Stimulated activated naive CD8-positive, alpha-beta T cell treated with anti-CD3 and anti-CD28 coated beads, Interleukin-15, amount 100 ng/mL, for 72 hours (primary cell): ENCODE measurements at regions not wholly inside any gene's neighbourhood (a gene's known extent, or its start where the extent isn't known, plus 50 kb on each side); places are given as distances from the start of the nearest gene placed in this dataset.

Experiments used
- ATAC-seq: fragments of 150-1000 bp; cut with Tn5 transposase; 2 replicates; pipeline ENCODE4 v1.10.0; 2021; ENCODE audit warnings: mild to moderate bottlenecking, moderate library complexity
- DNase-seq, 2 donors: peaks; one replicate each; pipeline ENCODE4 v3.0.0; 2021 to 2022
- H3K27ac Mint-ChIP-seq, 2 donors: one replicate each; pipeline ENCODE4 v1.8.0; 2022; ENCODE audit warnings: mild to moderate bottlenecking in 2 of 2, mixed read lengths in 2 of 2, moderate library complexity in 2 of 2
- H3K27me3 Mint-ChIP-seq: one replicate; pipeline ENCODE4 v1.8.0; 2022; ENCODE audit warnings: mixed read lengths
- H3K4me1 Mint-ChIP-seq: one replicate; pipeline ENCODE4 v1.8.0; 2022; ENCODE audit warnings: mild to moderate bottlenecking, mixed read lengths
- H3K4me3 Mint-ChIP-seq, 2 donors: one replicate each; pipeline ENCODE4 v1.8.0; 2022; ENCODE audit warnings: mild to moderate bottlenecking in 2 of 2, mixed read lengths in 2 of 2, moderate library complexity in 1 of 2
- H3K9me3 Mint-ChIP-seq, 2 donors: one replicate each; pipeline ENCODE4 v1.8.0; 2022; ENCODE audit warnings: mixed read lengths in 2 of 2

DNA sequence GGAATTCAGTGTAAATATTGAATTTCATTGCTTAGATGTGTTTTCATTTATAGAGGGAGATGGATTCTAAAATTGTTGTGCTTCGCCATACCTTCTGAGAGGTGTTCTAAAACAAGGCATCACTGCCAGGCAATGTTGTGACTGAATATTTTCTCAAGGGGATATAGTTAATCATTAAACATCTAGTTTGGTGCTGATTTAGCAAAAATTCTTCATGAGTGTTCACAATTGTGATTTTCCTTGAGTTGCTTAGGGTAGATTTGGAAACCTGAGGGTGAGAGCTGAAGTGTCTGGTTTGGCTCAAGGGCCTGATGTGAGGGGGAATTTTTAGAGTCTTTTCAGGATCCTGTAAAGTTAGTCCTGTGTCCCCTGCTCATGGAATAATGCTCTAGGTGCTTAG is 104.5 kb downstream of the MAT2B start:
- no peaks in the 10 kb centered on the region for H3K9me3 Mint-ChIP-seq
- ATAC-seq (no peak), DNase-seq (no peak)
- H3K4me3 Mint-ChIP-seq, result no peak overlapping the region
- H3K27me3 Mint-ChIP-seq, result peaks cover 26% of the 10 kb centered on the region
- no peaks in the 10 kb centered on the region for H3K4me1 Mint-ChIP-seq
- no peak overlapping the region for H3K27ac Mint-ChIP-seq

DNA sequence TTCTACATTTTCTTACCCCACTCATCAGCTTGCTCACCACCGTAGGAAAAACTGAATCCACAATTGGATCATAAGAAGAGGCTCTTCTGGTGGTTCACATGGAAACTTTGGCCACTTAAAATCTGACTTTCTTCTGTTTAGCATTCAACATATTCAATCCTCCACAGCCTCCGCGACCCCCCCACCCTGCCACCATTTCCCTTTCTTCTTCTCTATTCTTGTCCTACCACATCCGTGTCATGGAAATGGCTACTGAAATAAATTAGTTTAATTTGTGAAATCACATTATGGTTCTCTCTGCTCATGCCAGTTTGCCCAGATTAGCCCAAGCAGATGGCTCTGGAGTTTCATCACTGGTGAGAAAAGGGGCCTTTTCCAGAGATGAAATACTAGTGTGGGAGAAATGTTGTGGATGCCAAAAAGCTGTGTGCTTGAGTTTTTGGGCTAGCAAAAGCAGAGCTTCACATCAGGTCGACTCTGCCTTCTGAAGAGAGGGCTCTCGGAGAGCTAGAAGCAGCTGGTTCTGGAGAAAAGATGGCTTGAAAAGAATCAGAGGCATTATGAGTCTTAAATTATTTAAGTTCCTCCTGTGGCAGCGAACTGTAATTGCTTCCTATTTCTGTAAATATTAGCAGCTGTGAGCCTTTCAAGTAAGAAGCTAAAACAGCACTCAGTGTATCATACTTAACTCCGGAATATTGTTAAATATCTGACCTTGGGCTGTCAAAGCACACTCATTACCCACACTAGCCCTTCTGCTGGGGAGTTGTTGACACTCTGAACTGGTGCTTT is 107.1 kb downstream of the MAT2B start:
- no peaks in the 10 kb centered on the region for H3K9me3 Mint-ChIP-seq
- no peaks in the 10 kb centered on the region for H3K4me1 Mint-ChIP-seq
- H3K27ac Mint-ChIP-seq, result no peak overlapping the region
- ATAC-seq, result no peak
- H3K4me3 Mint-ChIP-seq, result no peak overlapping the region
- no peak for DNase-seq
- peaks cover 8% of the 10 kb centered on the region for H3K27me3 Mint-ChIP-seq

- Mint-ChIP-seq H3K4me1 (no peaks in the 10 kb centered on the region), H3K9me3 (no peaks in the 10 kb centered on the region), H3K4me3 (no peak overlapping the region), H3K27me3 (peaks cover 8% of the 10 kb centered on the region), H3K27ac (no peak overlapping the region)
- ATAC-seq (no peak), DNase-seq (no peak)
Observed at GRCh38 chr5:163613150-163613442, 107.7 kb downstream of the MAT2B start.

GRCh38 chr5:163614787-163615186 is 109.4 kb downstream of the MAT2B start:
- no peaks in the 10 kb centered on the region for H3K4me1 Mint-ChIP-seq
- peaks cover 0 to 2% of the 10 kb centered on the region in 2 donors for H3K9me3 Mint-ChIP-seq
- H3K27me3 Mint-ChIP-seq, result peaks cover 5% of the 10 kb centered on the region
- H3K4me3 Mint-ChIP-seq, result no peak overlapping the region
- DNase-seq (no peak), ATAC-seq (no peak)
- H3K27ac Mint-ChIP-seq, result no peak overlapping the region

GRCh38 chr5:163619273-163619934 is 114.0 kb downstream of the MAT2B start:
- no peaks in the 10 kb centered on the region for H3K27me3 Mint-ChIP-seq
- H3K4me1 Mint-ChIP-seq, result no peaks in the 10 kb centered on the region
- no peak for DNase-seq
- H3K27ac Mint-ChIP-seq, result no peak overlapping the region
- no peak for ATAC-seq
- H3K9me3 Mint-ChIP-seq, result peaks cover 0 to 4% of the 10 kb centered on the region in 2 donors
- no peak overlapping the region for H3K4me3 Mint-ChIP-seq

DNA sequence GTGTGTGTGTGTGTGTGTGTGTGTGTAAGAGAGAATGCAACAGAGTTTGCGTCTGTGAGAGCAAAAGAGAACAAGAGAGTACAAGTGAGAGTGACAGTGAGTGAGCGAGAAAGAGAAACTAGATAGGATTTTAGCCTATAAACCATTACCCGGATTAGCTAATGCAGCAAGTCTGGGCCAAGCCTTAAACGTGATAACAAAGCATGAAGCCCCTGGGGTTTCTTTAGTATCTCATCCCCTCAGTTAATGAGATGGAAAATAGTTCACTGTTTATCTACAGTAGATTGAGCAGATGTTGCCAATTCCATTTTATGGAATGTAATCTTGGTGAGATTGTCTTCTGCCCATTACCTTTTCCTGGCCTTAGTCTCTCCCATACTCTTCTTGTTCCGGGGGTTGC is 114.5 kb downstream of the MAT2B start:
- H3K4me1 Mint-ChIP-seq, result no peaks in the 10 kb centered on the region
- ATAC-seq (no peak), DNase-seq (no peak)
- H3K27ac Mint-ChIP-seq, result no peak overlapping the region
- H3K27me3 Mint-ChIP-seq, result no peaks in the 10 kb centered on the region
- H3K9me3 Mint-ChIP-seq, result peaks cover 0 to 4% of the 10 kb centered on the region in 2 donors
- no peak overlapping the region for H3K4me3 Mint-ChIP-seq

DNA sequence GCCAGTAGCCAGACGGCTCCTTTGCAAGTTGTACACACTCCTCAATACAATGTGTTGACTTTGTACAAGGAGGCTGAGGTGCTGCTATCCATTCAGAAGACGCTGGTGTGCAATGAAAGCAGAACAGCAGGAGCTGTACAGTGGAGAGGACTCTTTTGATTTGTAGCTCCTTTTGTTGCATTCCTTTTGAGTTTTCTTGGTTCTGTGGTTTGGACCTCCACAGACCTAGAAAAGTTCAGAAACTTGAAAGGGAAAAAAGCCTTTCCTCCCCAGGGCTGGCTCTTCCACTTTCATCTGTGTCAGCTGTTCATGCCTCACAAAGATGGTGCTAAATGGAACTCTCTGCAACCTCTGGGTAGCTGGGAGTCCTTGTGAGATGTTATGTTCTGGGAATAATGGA is 117.4 kb downstream of the MAT2B start:
- Mint-ChIP-seq H3K9me3 (peaks cover 0 to 4% of the 10 kb centered on the region in 2 donors), H3K27me3 (no peaks in the 10 kb centered on the region), H3K27ac (no peak overlapping the region), H3K4me3 (no peak overlapping the region), H3K4me1 (no peaks in the 10 kb centered on the region)
- ATAC-seq, result no peak
- DNase-seq, result no peak

GRCh38 chr5:163623524-163623923 is 118.1 kb downstream of the MAT2B start:
- no peak for DNase-seq
- Mint-ChIP-seq H3K4me1 (no peaks in the 10 kb centered on the region), H3K27me3 (no peaks in the 10 kb centered on the region), H3K4me3 (no peak overlapping the region), H3K9me3 (peaks cover 0 to 4% of the 10 kb centered on the region in 2 donors), H3K27ac (no peak overlapping the region)
- ATAC-seq, result no peak

DNA sequence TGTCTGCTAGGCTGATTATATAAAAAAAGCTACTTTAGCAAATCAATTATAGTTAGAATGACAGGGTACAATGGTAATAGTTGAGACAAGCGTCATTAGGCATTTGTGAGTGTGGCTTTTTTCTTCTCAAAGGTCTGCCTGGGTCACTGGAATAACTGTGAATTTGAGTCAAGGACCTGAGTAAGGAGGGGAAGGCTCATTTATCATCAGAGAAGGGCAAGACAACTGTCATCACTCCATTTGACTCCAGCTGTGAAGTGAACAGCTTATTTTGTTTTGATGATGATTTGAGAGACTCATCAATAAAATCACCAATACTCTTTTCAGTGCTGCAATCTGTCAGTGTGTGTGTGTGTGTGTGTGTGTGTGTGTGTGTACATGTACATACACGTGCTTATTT is 118.6 kb downstream of the MAT2B start:
- DNase-seq (no peak), ATAC-seq (no peak)
- Mint-ChIP-seq H3K4me3 (no peak overlapping the region), H3K4me1 (no peaks in the 10 kb centered on the region), H3K9me3 (peaks cover 0 to 4% of the 10 kb centered on the region in 2 donors), H3K27me3 (no peaks in the 10 kb centered on the region), H3K27ac (no peak overlapping the region)

DNA sequence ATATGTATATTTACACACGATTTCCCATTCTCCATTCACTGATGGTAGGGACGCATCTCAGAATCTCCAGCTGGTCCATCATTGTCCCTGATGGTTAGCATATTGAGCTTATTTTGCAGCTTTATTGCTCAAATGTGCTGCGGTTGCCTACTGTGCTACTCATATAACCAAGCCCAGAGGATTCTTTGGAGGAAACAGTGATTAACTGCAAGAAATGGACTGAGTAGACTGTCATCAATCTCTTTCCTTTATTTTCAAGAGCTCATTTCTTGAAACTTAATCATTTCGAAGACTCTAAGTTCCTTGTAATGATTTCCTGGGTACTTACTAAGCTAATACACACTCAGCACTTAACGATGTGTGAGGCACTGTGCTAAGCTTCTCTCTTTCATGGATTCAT is 119.0 kb downstream of the MAT2B start:
- Mint-ChIP-seq H3K4me1 (no peaks in the 10 kb centered on the region), H3K27ac (no peak overlapping the region)

DNA sequence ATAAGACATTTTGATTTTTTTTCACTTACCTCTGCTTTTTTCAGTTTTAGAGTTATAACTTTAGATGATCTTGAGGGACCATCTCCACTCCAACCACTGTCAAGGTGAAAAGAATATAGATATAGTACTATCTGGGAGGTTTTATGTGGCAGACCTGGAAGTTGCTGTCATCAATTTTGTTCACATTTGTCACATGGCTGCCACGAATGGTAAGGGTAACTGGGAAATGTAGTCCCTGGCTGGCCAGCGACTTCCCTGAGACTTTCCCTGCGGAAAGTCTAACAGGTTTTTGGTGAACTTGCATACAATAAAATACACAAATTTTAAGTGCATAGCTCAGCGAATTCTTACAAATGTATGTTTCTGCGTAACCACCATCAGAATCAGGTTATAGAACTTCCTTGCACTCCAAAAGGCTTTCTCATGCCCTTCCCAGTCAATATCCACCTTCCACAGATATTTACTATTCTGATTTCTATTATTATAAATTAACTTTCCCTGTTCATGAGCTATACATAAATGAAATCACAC is 121.5 kb downstream of the MAT2B start:
- H3K27me3 Mint-ChIP-seq, result no peaks in the 10 kb centered on the region
- no peaks in the 10 kb centered on the region for H3K9me3 Mint-ChIP-seq
- DNase-seq, result no peak
- H3K27ac Mint-ChIP-seq, result no peak overlapping the region
- H3K4me3 Mint-ChIP-seq, result no peak overlapping the region
- ATAC-seq, result no peak
- no peaks in the 10 kb centered on the region for H3K4me1 Mint-ChIP-seq

More for the DNA sequence above, 119.0 kb downstream of the MAT2B start:
- no peaks in the 10 kb centered on the region for H3K27me3 Mint-ChIP-seq
- DNase-seq (no peak), ATAC-seq (no peak)
- peaks cover 0 to 4% of the 10 kb centered on the region in 2 donors for H3K9me3 Mint-ChIP-seq
- no peak overlapping the region for H3K4me3 Mint-ChIP-seq

- peaks cover 7% of the 10 kb centered on the region for H3K27me3 Mint-ChIP-seq
- H3K27ac Mint-ChIP-seq, result no peak overlapping the region
- ATAC-seq (no peak), DNase-seq (no peak)
- no peaks in the 10 kb centered on the region for H3K4me1 Mint-ChIP-seq
- H3K4me3 Mint-ChIP-seq, result no peak overlapping the region
- H3K9me3 Mint-ChIP-seq, result no peaks in the 10 kb centered on the region
Observed at GRCh38 chr5:163631856-163632255, 126.4 kb downstream of the MAT2B start.

GRCh38 chr5:163633926-163634460 is 128.6 kb downstream of the MAT2B start:
- no peak for DNase-seq
- Mint-ChIP-seq H3K4me3 (no peak overlapping the region), H3K4me1 (no peaks in the 10 kb centered on the region), H3K27me3 (peaks cover 7% of the 10 kb centered on the region), H3K9me3 (peaks cover 0 to 6% of the 10 kb centered on the region in 2 donors), H3K27ac (no peak overlapping the region)
- no peak for ATAC-seq

- Mint-ChIP-seq H3K4me3 (no peak overlapping the region), H3K9me3 (peaks cover 0 to 6% of the 10 kb centered on the region in 2 donors), H3K27ac (no peak overlapping the region), H3K4me1 (no peaks in the 10 kb centered on the region), H3K27me3 (peaks cover 7% of the 10 kb centered on the region)
- ATAC-seq (no peak), DNase-seq (no peak)
Observed at GRCh38 chr5:163635631-163636030, 130.2 kb downstream of the MAT2B start.

DNA sequence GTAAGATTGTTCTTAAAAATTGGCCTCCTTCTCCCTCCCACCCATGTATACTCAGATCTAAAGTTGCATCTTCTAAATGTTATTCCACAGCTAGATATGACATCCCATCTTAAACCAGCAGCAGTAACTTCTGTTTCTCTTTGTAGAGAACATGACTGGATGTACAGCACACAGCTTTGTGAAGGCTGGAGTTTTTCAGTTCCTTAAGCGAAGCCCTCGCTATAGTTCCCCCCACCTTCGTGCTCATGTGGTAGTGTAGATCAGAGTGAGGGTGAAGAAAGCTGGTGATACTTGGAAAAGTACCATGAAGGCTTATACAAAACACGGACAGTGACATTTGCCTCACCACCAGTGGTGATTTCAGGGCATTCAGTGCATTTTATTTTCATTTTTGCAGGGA is 137.5 kb downstream of the MAT2B start:
- DNase-seq, result no peak
- Mint-ChIP-seq H3K9me3 (peaks cover 7% of the 10 kb centered on the region in 2 donors), H3K27ac (no peak overlapping the region), H3K27me3 (no peaks in the 10 kb centered on the region), H3K4me1 (no peaks in the 10 kb centered on the region), H3K4me3 (no peak overlapping the region)
- no peak for ATAC-seq
